HepG2 (cell line): ENCODE measurements at regions not wholly inside any gene's neighbourhood (a gene's known extent, or its start where the extent isn't known, plus 50 kb on each side); places are given as distances from the start of the nearest gene placed in this dataset.

Experiments used
- ATAC-seq: fragments of 200-7000 bp; cut with Tn5 transposase; 3 replicates; pipeline ENCODE4 v1.9.1; 2020; ENCODE audit warnings: mild to moderate bottlenecking, moderate library complexity
- BruUV-seq: library from RNA; stranded (reverse); fragments of 400-500 nt; replicated peaks from 2 replicates; lab custom pipeline; 2021; lab: Mats Ljungman, UMichigan
- CTCF ChIA-PET: fragments of 300-600 bp; formaldehyde crosslinking; extraction: SDS; loops from one replicate; lab custom pipeline; 2021; ENCODE audit warnings: low total read pairs, inconsistent platforms, low intra/inter-chr PET ratio; lab: Yijun Ruan, JAX
- POLR2A ChIA-PET: fragments of 350-600 bp; sonication (Branson Sonifier 250); formaldehyde crosslinking; loops from one replicate; lab custom pipeline; 2020; ENCODE audit warnings: antibody characterized with exemption, inconsistent platforms; lab: Yijun Ruan, JAX
- DNase-seq: peaks from one replicate; pipeline ENCODE4 v3.0.0-alpha.2; 2015; ENCODE audit warnings: low spot score
- FAIRE-seq: peaks from 3 replicates; lab custom pipeline; 2011; peaks lifted over from hg19 to GRCh38; lab: Jason Lieb, UNC
- H2AFZ ChIP-seq: one replicate; pipeline ENCODE4 v1.6.1; 2011; ENCODE audit warnings: low read length, inconsistent platforms
- H3K27ac ChIP-seq: fragments of 300-600 bp; 3 replicates; pipeline ENCODE4 v1.8.0; 2011; ENCODE audit warnings: mixed run types, mild to moderate bottlenecking, mixed read lengths, low read length, inconsistent platforms; ENCODE audit not compliant: insufficient read depth; ENCODE audit errors: extremely low read length
- H3K27me3 ChIP-seq, 2 experiments: fragments of 200-600 bp in 1 of 2; 2 replicates in 1 of 2; 3 replicates in 1 of 2; pipeline versions ENCODE4 v1.6.0 to v1.8.0; 2011; ENCODE audit warnings: low read length in 2 of 2, mild to moderate bottlenecking in 2 of 2, moderate library complexity in 2 of 2, inconsistent platforms in 1 of 2; ENCODE audit not compliant: insufficient read depth in 2 of 2, control insufficient read depth in 1 of 2
- H3K36me3 ChIP-seq, 2 experiments: fragments of 200-600 bp in 1 of 2; replicated peaks in 1 of 2; 2 replicates in 1 of 2; 3 replicates in 1 of 2; pipeline versions ENCODE4 v1.5.1 to v1.8.0; 2011; ENCODE audit warnings: low read length in 2 of 2, inconsistent platforms in 1 of 2; ENCODE audit not compliant: insufficient read depth in 2 of 2, control insufficient read depth in 1 of 2
- H3K4me1 ChIP-seq: 2 replicates; pipeline ENCODE4 v1.5.1; 2012; ENCODE audit warnings: low read length, inconsistent platforms; ENCODE audit not compliant: insufficient read depth
- H3K4me2 ChIP-seq: 2 replicates; pipeline ENCODE4 v1.6.0; 2011; ENCODE audit warnings: low read depth, low read length, inconsistent platforms
- H3K4me3 ChIP-seq, 3 experiments: fragments of 200-600 bp in 1 of 3; sonication (generic), shearing (Covaris generic) in 1 of 3; replicated peaks in 1 of 3; 2 replicates each; pipeline ENCODE4 v1.5.1; 2011 to 2016; ENCODE audit warnings: low read length in 3 of 3, inconsistent platforms in 2 of 3, low read depth in 2 of 3, mild to moderate bottlenecking in 2 of 3, control low read depth in 1 of 3, mixed read lengths in 1 of 3; ENCODE audit not compliant: insufficient read depth in 1 of 3
- H3K79me2 ChIP-seq: one replicate; pipeline ENCODE4 v1.6.1; 2011; ENCODE audit warnings: low read length, inconsistent platforms; ENCODE audit not compliant: insufficient read depth
- H3K9ac ChIP-seq: 2 replicates; pipeline ENCODE4 v1.6.0; 2011; ENCODE audit warnings: mild to moderate bottlenecking, low read depth, low read length, inconsistent platforms; ENCODE audit not compliant: insufficient read depth
- H3K9me3 ChIP-seq: 2 replicates; pipeline ENCODE4 v1.5.1; 2012; ENCODE audit warnings: mild to moderate bottlenecking, low read length
- H4K20me1 ChIP-seq: 2 replicates; pipeline ENCODE4 v1.6.0; 2011; ENCODE audit warnings: inconsistent platforms, mild to moderate bottlenecking, low read length, moderate library complexity; ENCODE audit not compliant: insufficient read depth
- ARNTL ChIP-seq: sonication (generic); formaldehyde crosslinking; IDR thresholded peaks from 2 replicates; pipeline ENCODE4 v1.4.0; 2020; ENCODE audit warnings: mild to moderate bottlenecking, missing genetic modification reagents
- ATRX ChIP-seq: sonication (generic); formaldehyde crosslinking; IDR thresholded peaks from 2 replicates; pipeline ENCODE4 v1.4.0; 2020; ENCODE audit warnings: missing genetic modification reagents, borderline replicate concordance
- CENPX ChIP-seq: sonication (generic); formaldehyde crosslinking; IDR thresholded peaks from 2 replicates; pipeline ENCODE4 v1.9.0; 2021; ENCODE audit warnings: mild to moderate bottlenecking, missing genetic modification reagents, moderate library complexity
- CHCHD3 ChIP-seq: sonication (generic); formaldehyde crosslinking; IDR thresholded peaks from 2 replicates; pipeline ENCODE4 v1.8.0; 2022; ENCODE audit warnings: mild to moderate bottlenecking, missing genetic modification reagents, moderate library complexity
- CREB1 ChIP-seq, 2 experiments: fragments of 450-650 bp in 1 of 2; IDR thresholded peaks; 2 replicates each; pipeline ENCODE4 v1.6.1; 2016 to 2017; ENCODE audit warnings: control low read depth in 1 of 2, mild to moderate bottlenecking in 1 of 2, missing compliant biosample characterization in 1 of 2, missing genetic modification characterization in 1 of 2
- FOXA1 ChIP-seq, 2 experiments: fragments of 450-650 bp in 1 of 2; sonication (generic) in 1 of 2; formaldehyde crosslinking in 1 of 2; IDR thresholded peaks; 2 replicates each; pipeline versions ENCODE4 v1.4.0 to v1.6.1; 2016 to 2020; ENCODE audit warnings: missing genetic modification reagents in 1 of 2
- MBNL3 ChIP-seq: fragments of 250-450 bp; sonication (Bioruptor Pico); conservative IDR thresholded peaks from 2 replicates; pipeline ENCODE4 v1.8.0; 2022; ENCODE audit warnings: mild to moderate bottlenecking, inconsistent platforms
- NAIF1 ChIP-seq: sonication (generic); formaldehyde crosslinking; IDR thresholded peaks from 2 replicates; pipeline ENCODE4 v1.5.0; 2020; ENCODE audit warnings: mild to moderate bottlenecking, missing genetic modification reagents, borderline replicate concordance
- RARG ChIP-seq: sonication (generic); formaldehyde crosslinking; IDR thresholded peaks from 2 replicates; pipeline ENCODE4 v1.4.0; 2020; ENCODE audit warnings: low read depth, mild to moderate bottlenecking, missing genetic modification reagents
- RNF2 ChIP-seq: fragments of 450-650 bp; conservative IDR thresholded peaks from 2 replicates; pipeline ENCODE4 v1.6.1; 2016; ENCODE audit warnings: low read depth
- SAFB2 ChIP-seq: sonication (generic); formaldehyde crosslinking; IDR thresholded peaks from 2 replicates; pipeline ENCODE4 v1.5.1; 2020; ENCODE audit warnings: missing genetic modification reagents, low read depth, mild to moderate bottlenecking, borderline replicate concordance
- SRF ChIP-seq: IDR thresholded peaks from 2 replicates; pipeline ENCODE4 v1.6.1; 2011; ENCODE audit warnings: mild to moderate bottlenecking, low read depth, low read length, moderate library complexity
- SSRP1 ChIP-seq: IDR thresholded peaks from 2 replicates; pipeline ENCODE4 v1.6.1; 2016; ENCODE audit warnings: control low read depth
- STAT6 ChIP-seq: sonication (generic); formaldehyde crosslinking; IDR thresholded peaks from 2 replicates; pipeline ENCODE4 v1.4.0; 2020; ENCODE audit warnings: missing genetic modification reagents, mild to moderate bottlenecking, borderline replicate concordance
- ZNF280D ChIP-seq: sonication (generic); formaldehyde crosslinking; IDR thresholded peaks from 2 replicates; pipeline ENCODE4 v1.5.1; 2020; ENCODE audit warnings: mild to moderate bottlenecking, missing genetic modification reagents
- ZNF513 ChIP-seq: sonication (generic); formaldehyde crosslinking; conservative IDR thresholded peaks from 2 replicates; pipeline ENCODE4 v1.5.0; 2020; ENCODE audit warnings: missing genetic modification reagents
- ZNF746 ChIP-seq: sonication (generic); formaldehyde crosslinking; IDR thresholded peaks from 2 replicates; pipeline ENCODE4 v1.8.0; 2022; ENCODE audit warnings: mild to moderate bottlenecking, missing genetic modification reagents
- WGBS: methylation state at CpG from one replicate; pipeline ENCODE4 v1.1.6; 2017; ENCODE audit warnings: low lambda C conversion rate; 5-methylcytosine and 5-hydroxymethylcytosine counted together
- in situ Hi-C: cut with HindIII; loops from 2 replicates; pipeline ENCODE4 v1.10.0; 2017; ENCODE audit warnings: low pct_unique_long_range_greater_than_20kb; ENCODE audit not compliant: extremely low pct_ligation_motif_present
- intact Hi-C: fragments of 100-400 bp; cut with micrococcal nuclease; formaldehyde crosslinking; loops from one replicate; pipeline ENCODE4 v1.10.0; 2022; ENCODE audit not compliant: unreplicated experiment

GRCh38 chr1:208756339-208756981, 512.3 kb upstream of the PLXNA2 start (continued):
- no peak for TF ChIP-seq ZNF513 (CRISPR knock-in tag)

- intact Hi-C loops (no loop called here), in situ Hi-C loops (no loop called here)
- H3K9ac ChIP-seq: no peak overlapping the region
- H2AFZ ChIP-seq: no peak overlapping the region
- H3K9me3 ChIP-seq: 0 out of 2 replicates have a peak, but pooled peaks cover 4% of the 10 kb centered on the region
- H3K36me3 ChIP-seq: no peaks in the 10 kb centered on the region
- ChIA-PET POLR2A (no interaction called here), CTCF (no interaction called here)
- H3K27me3 ChIP-seq: no peaks in the 10 kb centered on the region
- WGBS: 0% methylated on average over 1 of the region's 1 CpG
- no peaks in the 10 kb centered on the region for H3K79me2 ChIP-seq
- BruUV-seq: no TSS peak
- H3K27ac ChIP-seq: no peak overlapping the region
- no peaks in the 10 kb centered on the region for H3K4me1 ChIP-seq
- DNase-seq (no peak), ATAC-seq (no peak), FAIRE-seq (no peak)
- no peaks in the 10 kb centered on the region for H4K20me1 ChIP-seq
- H3K4me3 ChIP-seq: no peak overlapping the region
- no peak overlapping the region for H3K4me2 ChIP-seq
- TF ChIP-seq RARG (CRISPR knock-in tag) (no peak), CENPX (CRISPR knock-in tag) (no peak), ZNF280D (no peak), NAIF1 (no peak), STAT6 (CRISPR knock-in tag) (no peak), ATRX (CRISPR knock-in tag) (no peak), ZNF746 (CRISPR knock-in tag) (no peak), SSRP1 (CRISPR knock-in tag) (no peak), SRF (no peak), RNF2 (no peak), CHCHD3 (CRISPR knock-in tag) (no peak), FOXA1 (IDR thresholded peaks at IDR 0.05) (no peak), FOXA1 (CRISPR knock-in tag; IDR thresholded peaks at IDR 0.05) (no peak), MBNL3 (no peak), CREB1 (IDR thresholded peaks at IDR 0.05) (no peak), CREB1 (CRISPR knock-in tag; IDR thresholded peaks at IDR 0.05) (no peak), SAFB2 (CRISPR knock-in tag) (no peak), ARNTL (no peak)
These were observed 513.7 kb upstream of the PLXNA2 start for GRCh38 chr1:208757846-208758245.
